IMR-90 (cell line): ENCODE measurements at regions not wholly inside any gene's neighbourhood (a gene's known extent, or its start where the extent isn't known, plus 50 kb on each side); places are given as distances from the start of the nearest gene placed in this dataset.

ENCODE experiments used
- ATAC-seq: fragments of 200-7000 bp; cut with Tn5 transposase; 2 replicates; pipeline ENCODE4 v1.9.1; 2020; ENCODE audit warnings: low read depth, mild to moderate bottlenecking, moderate library complexity
- BruUV-seq: library from RNA; stranded (reverse); fragments of 400-500 nt; replicated peaks from 2 replicates; lab custom pipeline; 2021; lab: Mats Ljungman, UMichigan
- CTCF ChIA-PET: fragments of 300-600 bp; formaldehyde crosslinking; extraction: SDS; loops from one replicate; lab custom pipeline; 2021; ENCODE audit warnings: antibody characterized with exemption; lab: Yijun Ruan, JAX
- POLR2A ChIA-PET: fragments of 300-600 bp; sonication (Branson Sonifier 250); formaldehyde crosslinking; loops from one replicate; lab custom pipeline; 2022; ENCODE audit warnings: antibody characterized with exemption; ENCODE audit not compliant: unreplicated experiment; lab: Charles Lee
- DNase-seq: peaks from one replicate; pipeline ENCODE4 v3.0.0; 2013
- H2AFZ ChIP-seq: replicated peaks from 2 replicates; pipeline ENCODE3; 2013; ENCODE audit warnings: low read length, mild to moderate bottlenecking; ENCODE audit not compliant: poor library complexity
- H2AK5ac ChIP-seq: 2 replicates; pipeline ENCODE4 v1.6.1; 2013; ENCODE audit warnings: low read depth, low read length, inconsistent platforms
- H2AK9ac ChIP-seq: replicated peaks from 2 replicates; pipeline ENCODE3; 2013; ENCODE audit warnings: mild to moderate bottlenecking, low read depth, low read length, moderate library complexity; ENCODE audit not compliant: poor library complexity
- H2BK120ac ChIP-seq: 2 replicates; pipeline ENCODE4 v1.6.1; 2013; ENCODE audit warnings: low read depth, low read length, inconsistent platforms
- H2BK15ac ChIP-seq: 3 replicates; pipeline ENCODE4 v1.6.1; 2013; ENCODE audit warnings: low read depth, low read length, inconsistent platforms
- H2BK20ac ChIP-seq: 2 replicates; pipeline ENCODE4 v1.6.1; 2013; ENCODE audit warnings: low read depth, mild to moderate bottlenecking, inconsistent platforms, low read length, moderate library complexity
- H2BK5ac ChIP-seq: 2 replicates; pipeline ENCODE4 v1.6.1; 2013; ENCODE audit warnings: mild to moderate bottlenecking, low read depth, low read length, inconsistent platforms; ENCODE audit not compliant: poor library complexity, severe bottlenecking
- H3K14ac ChIP-seq: replicated peaks from 2 replicates; pipeline ENCODE4 v1.6.1; 2013; ENCODE audit warnings: low read depth, low read length, inconsistent platforms
- H3K18ac ChIP-seq: 2 replicates; pipeline ENCODE4 v1.6.1; 2013; ENCODE audit warnings: low read depth, low read length, control low read depth
- H3K23ac ChIP-seq: 2 replicates; pipeline ENCODE4 v1.6.1; 2013; ENCODE audit warnings: low read depth, low read length, inconsistent platforms
- H3K27ac ChIP-seq: 2 replicates; pipeline ENCODE4 v1.5.1; 2013; ENCODE audit warnings: mild to moderate bottlenecking, control low read depth, low read length; ENCODE audit not compliant: insufficient read depth
- H3K27me3 ChIP-seq: 2 replicates; pipeline ENCODE4 v1.6.1; 2013; ENCODE audit warnings: low read length; ENCODE audit not compliant: control insufficient read depth, insufficient read depth
- H3K36me3 ChIP-seq: 2 replicates; pipeline ENCODE4 v1.6.1; 2013; ENCODE audit warnings: low read length, mixed read lengths; ENCODE audit not compliant: control insufficient read depth, insufficient read depth
- H3K4ac ChIP-seq: 2 replicates; pipeline ENCODE4 v1.6.1; 2013; ENCODE audit warnings: low read depth, low read length, inconsistent platforms
- H3K4me1 ChIP-seq: 2 replicates; pipeline ENCODE4 v1.6.1; 2013; ENCODE audit warnings: low read length, mixed read lengths; ENCODE audit not compliant: control insufficient read depth, insufficient read depth
- H3K4me2 ChIP-seq: 2 replicates; pipeline ENCODE4 v1.6.1; 2013; ENCODE audit warnings: low read depth, mild to moderate bottlenecking, control low read depth, low read length, moderate library complexity
- H3K4me3 ChIP-seq: 2 replicates; pipeline ENCODE4 v1.5.1; 2013; ENCODE audit warnings: low read depth, mild to moderate bottlenecking, control low read depth, low read length, moderate library complexity; ENCODE audit not compliant: insufficient read depth
- H3K56ac ChIP-seq: 2 replicates; pipeline ENCODE4 v1.6.1; 2013; ENCODE audit warnings: low read length, inconsistent platforms; ENCODE audit not compliant: insufficient read depth; ENCODE audit errors: extremely low read depth
- H3K79me1 ChIP-seq, 2 experiments: 2 replicates each; pipeline ENCODE4 v1.6.1; 2013; ENCODE audit warnings: low read length in 2 of 2, inconsistent platforms in 1 of 2, low read depth in 1 of 2
- H3K9ac ChIP-seq: 2 replicates; pipeline ENCODE4 v1.6.1; 2013; ENCODE audit warnings: low read depth, low read length, control low read depth
- H3K9me1 ChIP-seq: 2 replicates; pipeline ENCODE4 v1.6.1; 2013; ENCODE audit warnings: low read length, inconsistent platforms; ENCODE audit not compliant: insufficient read depth
- H3K9me3 ChIP-seq: 2 replicates; pipeline ENCODE4 v1.6.1; 2013; ENCODE audit warnings: low read length; ENCODE audit not compliant: control insufficient read depth, insufficient read depth
- H4K20me1 ChIP-seq: 2 replicates; pipeline ENCODE4 v1.6.1; 2013; ENCODE audit warnings: low read length, inconsistent platforms; ENCODE audit not compliant: insufficient read depth
- H4K5ac ChIP-seq: 2 replicates; pipeline ENCODE4 v1.6.1; 2013; ENCODE audit warnings: mild to moderate bottlenecking, low read depth, low read length, control low read depth
- H4K8ac ChIP-seq, 2 experiments: 2 replicates each; pipeline ENCODE4 v1.6.1; 2013; ENCODE audit warnings: low read depth in 2 of 2, low read length in 2 of 2, control low read depth in 1 of 2, inconsistent platforms in 1 of 2
- H4K91ac ChIP-seq: 2 replicates; pipeline ENCODE4 v1.6.1; 2013; ENCODE audit warnings: low read depth, low read length, inconsistent platforms; ENCODE audit not compliant: insufficient read depth
- CEBPB ChIP-seq: IDR thresholded peaks from 2 replicates; pipeline ENCODE4 v1.6.1; 2012; ENCODE audit warnings: low read depth, low read length, improper control_type of control experiment
- CHD1 ChIP-seq: IDR thresholded peaks from 2 replicates; pipeline ENCODE4 v1.6.1; 2012; ENCODE audit warnings: low read depth, low read length, improper control_type of control experiment
- CTCF ChIP-seq: conservative IDR thresholded peaks from 2 replicates; pipeline ENCODE4 v1.5.1; 2012; ENCODE audit warnings: mild to moderate bottlenecking, low read depth, low read length, improper control_type of control experiment
- FOS ChIP-seq: fragments of 150-350 bp; IDR thresholded peaks from 2 replicates; pipeline ENCODE4 v1.6.1; 2016; ENCODE audit warnings: low read depth, low read length
- MAFK ChIP-seq: IDR thresholded peaks from 2 replicates; pipeline ENCODE4 v1.6.1; 2012; ENCODE audit warnings: low read depth, low read length, improper control_type of control experiment
- MAZ ChIP-seq: IDR thresholded peaks from 2 replicates; pipeline ENCODE4 v1.6.1; 2012; ENCODE audit warnings: low read depth, mild to moderate bottlenecking, low read length, improper control_type of control experiment, moderate library complexity, borderline replicate concordance
- MXI1 ChIP-seq: IDR thresholded peaks from 2 replicates; pipeline ENCODE4 v1.6.1; 2012; ENCODE audit warnings: low read depth, mild to moderate bottlenecking, low read length, moderate library complexity, borderline replicate concordance
- NFE2L2 ChIP-seq: fragments of 150-350 bp; IDR thresholded peaks from 2 replicates; pipeline ENCODE4 v1.6.1; 2016; ENCODE audit warnings: low read depth, mild to moderate bottlenecking, low read length
- POLR2A ChIP-seq: IDR thresholded peaks from 2 replicates; pipeline ENCODE4 v1.6.1; 2012; ENCODE audit warnings: mild to moderate bottlenecking, low read depth, low read length
- RAD21 ChIP-seq: IDR thresholded peaks from 2 replicates; pipeline ENCODE4 v1.6.1; 2012; ENCODE audit warnings: low read length, improper control_type of control experiment
- RCOR1 ChIP-seq: IDR thresholded peaks from 2 replicates; pipeline ENCODE4 v1.6.1; 2012; ENCODE audit warnings: mild to moderate bottlenecking, low read length, improper control_type of control experiment; ENCODE audit not compliant: insufficient replicate concordance
- SMC3 ChIP-seq: fragments of 150-350 bp; IDR thresholded peaks from 2 replicates; pipeline ENCODE4 v1.6.1; 2016; ENCODE audit warnings: low read depth, mild to moderate bottlenecking, antibody characterized with exemption, low read length, moderate library complexity
- USF2 ChIP-seq: fragments of 150-350 bp; IDR thresholded peaks from 2 replicates; pipeline ENCODE4 v1.6.1; 2017; ENCODE audit warnings: mild to moderate bottlenecking, antibody characterized with exemption, low read length, low read depth
- WGBS, 2 experiments: methylation state at CpG; one replicate each; pipeline versions ENCODE4 v1.1.5 to v1.1.7; 2013; ENCODE audit warnings: missing lambda C conversion rate in 2 of 2; ENCODE audit not compliant: insufficient read length in 1 of 2; ENCODE audit errors: extremely low coverage in 2 of 2; 5-methylcytosine and 5-hydroxymethylcytosine counted together
- dilution Hi-C: fragments of 300-500 bp; cut with HindIII; formaldehyde crosslinking; loops from one replicate; pipeline ENCODE4 v1.14.3; 2018; ENCODE audit warnings: low sequenced_read_pairs; ENCODE audit not compliant: unreplicated experiment
- in situ Hi-C: fragments of 300-500 bp; cut with MboI; formaldehyde crosslinking; loops from 3 replicates; pipeline ENCODE4 v1.14.3; 2019; ENCODE audit warnings: low sequenced_read_pairs, inconsistent platforms, mixed read lengths
- intact Hi-C: fragments of 100-400 bp; cut with micrococcal nuclease; formaldehyde crosslinking; loops from 2 replicates; pipeline ENCODE4 v1.10.0; 2022
- TF ChIP-seq, protein P1 (sequence below): fragments of 150-350 bp; IDR thresholded peaks from 2 replicates; pipeline ENCODE4 v1.6.1; 2016; ENCODE audit warnings: low read depth, mild to moderate bottlenecking, low read length, moderate library complexity, borderline replicate concordance

DNA sequence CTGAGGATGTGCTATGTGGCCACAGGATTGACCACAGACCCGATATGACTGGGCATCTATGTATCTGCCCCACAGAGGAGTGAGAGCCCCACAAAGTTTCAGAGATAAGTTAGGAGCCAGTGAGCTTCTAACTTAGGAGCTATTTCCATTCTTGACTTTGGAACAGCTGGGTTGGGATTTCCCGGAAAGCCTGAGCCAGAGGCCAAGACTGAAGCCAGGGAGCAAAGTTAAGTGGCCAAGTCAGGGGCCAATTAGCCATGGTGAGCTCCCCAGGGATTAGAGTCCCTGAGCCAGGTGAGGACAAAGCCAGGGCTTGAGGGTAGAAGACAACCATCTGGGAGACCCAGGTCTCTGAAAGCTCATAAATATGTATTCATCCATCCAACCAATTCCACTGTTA, 143.6 kb downstream of the MAFB start:
- no peak overlapping the region for H3K4ac ChIP-seq
- no peaks in the 10 kb centered on the region; the same call in 1 of the 2 replicates for H3K27me3 ChIP-seq
- H2AK5ac ChIP-seq, result no peak overlapping the region
- no peaks in the 10 kb centered on the region for H3K9me3 ChIP-seq
- in situ Hi-C loops, result no loop called here
- no peak overlapping the region for H4K91ac ChIP-seq
- no peak overlapping the region for H3K4me3 ChIP-seq
- no peak overlapping the region for H2AFZ ChIP-seq
- no peak overlapping the region for H2BK5ac ChIP-seq
- H2BK20ac ChIP-seq, result no peak overlapping the region
- no peak overlapping the region for H2BK120ac ChIP-seq
- no peaks in the 10 kb centered on the region for H3K4me1 ChIP-seq
- no peak overlapping the region for H3K4me2 ChIP-seq
- POLR2A ChIA-PET, result no interaction called here
- no peaks in the 10 kb centered on the region for H4K20me1 ChIP-seq
- intact Hi-C loops, result no loop called here
- H3K79me1 ChIP-seq, result no peaks in the 10 kb centered on the region
- BruUV-seq, result no TSS peak
- TF ChIP-seq CHD1 (no peak), RCOR1 (no peak), MAZ (no peak), MAFK (no peak), CTCF (no peak), POLR2A (no peak), USF2 (no peak), CEBPB (no peak), FOS (no peak), MXI1 (no peak), SMC3 (no peak), NFE2L2 (no peak), RAD21 (no peak)
- TF ChIP-seq, protein P1, sequence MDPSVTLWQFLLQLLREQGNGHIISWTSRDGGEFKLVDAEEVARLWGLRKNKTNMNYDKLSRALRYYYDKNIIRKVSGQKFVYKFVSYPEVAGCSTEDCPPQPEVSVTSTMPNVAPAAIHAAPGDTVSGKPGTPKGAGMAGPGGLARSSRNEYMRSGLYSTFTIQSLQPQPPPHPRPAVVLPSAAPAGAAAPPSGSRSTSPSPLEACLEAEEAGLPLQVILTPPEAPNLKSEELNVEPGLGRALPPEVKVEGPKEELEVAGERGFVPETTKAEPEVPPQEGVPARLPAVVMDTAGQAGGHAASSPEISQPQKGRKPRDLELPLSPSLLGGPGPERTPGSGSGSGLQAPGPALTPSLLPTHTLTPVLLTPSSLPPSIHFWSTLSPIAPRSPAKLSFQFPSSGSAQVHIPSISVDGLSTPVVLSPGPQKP, result no peak
- H3K23ac ChIP-seq, result no peak overlapping the region
- DNase-seq (no peak), ATAC-seq (no peak)
- H3K9ac ChIP-seq, result no peak overlapping the region
- H4K8ac ChIP-seq, result no peak overlapping the region
- CTCF ChIA-PET, result no interaction called here
- no peak overlapping the region for H2BK15ac ChIP-seq
- H3K56ac ChIP-seq, result no peak overlapping the region
- no peak overlapping the region for H2AK9ac ChIP-seq
- WGBS, 2 experiments, result 83% methylated on average over 1 of the region's 2 CpGs; no CpG with 5 or more reads in 1 of the 2 experiments
- no peak overlapping the region for H3K27ac ChIP-seq
- H3K18ac ChIP-seq, result no peak overlapping the region
- dilution Hi-C loops, result no loop called here
- H3K14ac ChIP-seq, result no peak overlapping the region
- no peaks in the 10 kb centered on the region for H3K36me3 ChIP-seq
- no peaks in the 10 kb centered on the region; the same call in 1 of the 2 replicates for H3K9me1 ChIP-seq
- H4K5ac ChIP-seq, result no peak overlapping the region
